Activated CD8-positive, alpha-beta T cell treated with anti-CD3 and anti-CD28 coated beads for 36 hours (primary cell): ENCODE measurements at regions not wholly inside any gene's neighbourhood (a gene's known extent, or its start where the extent isn't known, plus 50 kb on each side); places are given as distances from the start of the nearest gene placed in this dataset.

ENCODE experiments used
- ATAC-seq: fragments of 200-7000 bp; cut with Tn5 transposase; one replicate; pipeline ENCODE4 v1.10.0; 2021; ENCODE audit warnings: mild to moderate bottlenecking, moderate library complexity
- CTCF ChIA-PET: fragments of 350-600 bp; sonication (Branson Sonifier 250); formaldehyde crosslinking; loops from one replicate; lab custom pipeline; 2021; ENCODE audit warnings: antibody characterized with exemption; lab: Charles Lee
- POLR2A ChIA-PET: fragments of 350-600 bp; sonication (Branson Sonifier 250); formaldehyde crosslinking; loops from one replicate; lab custom pipeline; 2021; ENCODE audit warnings: antibody characterized with exemption; lab: Charles Lee
- DNase-seq: peaks from one replicate; pipeline ENCODE4 v3.0.0-alpha.2; 2020
- H3K27ac Mint-ChIP-seq: one replicate; pipeline ENCODE4 v1.8.0; 2021; ENCODE audit warnings: mild to moderate bottlenecking, mixed read lengths
- H3K27me3 Mint-ChIP-seq: one replicate; pipeline ENCODE4 v1.8.0; 2021; ENCODE audit warnings: mixed read lengths
- H3K36me3 Mint-ChIP-seq: one replicate; pipeline ENCODE4 v1.8.0; 2021; ENCODE audit warnings: low read depth, mixed read lengths
- H3K4me1 Mint-ChIP-seq: one replicate; pipeline ENCODE4 v1.8.0; 2021; ENCODE audit warnings: low read depth, mixed read lengths
- H3K4me3 Mint-ChIP-seq: one replicate; pipeline ENCODE4 v1.8.0; 2021; ENCODE audit warnings: mild to moderate bottlenecking, moderate library complexity, mixed read lengths
- H3K9me3 Mint-ChIP-seq: one replicate; pipeline ENCODE4 v1.8.0; 2021; ENCODE audit warnings: mixed read lengths
- intact Hi-C: fragments of 100-400 bp; cut with micrococcal nuclease; formaldehyde crosslinking; loops from one replicate; pipeline ENCODE4 v1.10.0; 2022
- TF ChIP-seq, protein P1 (sequence below): fragments of 200-600 bp; IDR thresholded peaks from one replicate; pipeline ENCODE4 v1.8.0; 2022; ENCODE audit warnings: antibody characterized with exemption, mild to moderate bottlenecking

DNA sequence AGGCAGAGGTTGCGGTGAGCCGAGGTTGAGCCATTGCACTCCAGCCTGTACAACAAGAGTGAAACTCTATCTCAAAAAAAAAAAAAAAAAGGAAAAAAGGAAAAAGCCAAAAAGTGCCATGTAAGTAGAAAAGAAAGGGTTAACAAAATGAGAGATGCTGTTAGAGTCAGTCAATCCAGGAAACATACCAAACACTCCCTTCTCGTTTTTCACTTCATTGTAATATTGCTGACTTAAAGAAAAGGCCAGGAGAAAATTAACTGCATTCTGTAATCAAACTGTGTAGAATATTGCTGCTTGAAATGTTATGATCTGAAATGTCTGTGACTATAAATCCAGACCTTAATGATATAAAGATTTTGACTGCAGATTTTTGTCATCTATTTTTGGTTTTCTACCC, 379.1 kb downstream of the ENC1 start:
- H3K4me3 Mint-ChIP-seq = no peak overlapping the region
- DNase-seq = no peak
- no peaks in the 10 kb centered on the region for H3K27me3 Mint-ChIP-seq
- no peaks in the 10 kb centered on the region for H3K36me3 Mint-ChIP-seq
- POLR2A ChIA-PET = no interaction called here
- TF ChIP-seq, protein P1, sequence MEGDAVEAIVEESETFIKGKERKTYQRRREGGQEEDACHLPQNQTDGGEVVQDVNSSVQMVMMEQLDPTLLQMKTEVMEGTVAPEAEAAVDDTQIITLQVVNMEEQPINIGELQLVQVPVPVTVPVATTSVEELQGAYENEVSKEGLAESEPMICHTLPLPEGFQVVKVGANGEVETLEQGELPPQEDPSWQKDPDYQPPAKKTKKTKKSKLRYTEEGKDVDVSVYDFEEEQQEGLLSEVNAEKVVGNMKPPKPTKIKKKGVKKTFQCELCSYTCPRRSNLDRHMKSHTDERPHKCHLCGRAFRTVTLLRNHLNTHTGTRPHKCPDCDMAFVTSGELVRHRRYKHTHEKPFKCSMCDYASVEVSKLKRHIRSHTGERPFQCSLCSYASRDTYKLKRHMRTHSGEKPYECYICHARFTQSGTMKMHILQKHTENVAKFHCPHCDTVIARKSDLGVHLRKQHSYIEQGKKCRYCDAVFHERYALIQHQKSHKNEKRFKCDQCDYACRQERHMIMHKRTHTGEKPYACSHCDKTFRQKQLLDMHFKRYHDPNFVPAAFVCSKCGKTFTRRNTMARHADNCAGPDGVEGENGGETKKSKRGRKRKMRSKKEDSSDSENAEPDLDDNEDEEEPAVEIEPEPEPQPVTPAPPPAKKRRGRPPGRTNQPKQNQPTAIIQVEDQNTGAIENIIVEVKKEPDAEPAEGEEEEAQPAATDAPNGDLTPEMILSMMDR = no peak
- no peaks in the 10 kb centered on the region for H3K9me3 Mint-ChIP-seq
- H3K4me1 Mint-ChIP-seq = no peaks in the 10 kb centered on the region
- H3K27ac Mint-ChIP-seq = no peak overlapping the region
- CTCF ChIA-PET = no interaction called here
- no peak for ATAC-seq
- intact Hi-C loops = no loop called here

DNA sequence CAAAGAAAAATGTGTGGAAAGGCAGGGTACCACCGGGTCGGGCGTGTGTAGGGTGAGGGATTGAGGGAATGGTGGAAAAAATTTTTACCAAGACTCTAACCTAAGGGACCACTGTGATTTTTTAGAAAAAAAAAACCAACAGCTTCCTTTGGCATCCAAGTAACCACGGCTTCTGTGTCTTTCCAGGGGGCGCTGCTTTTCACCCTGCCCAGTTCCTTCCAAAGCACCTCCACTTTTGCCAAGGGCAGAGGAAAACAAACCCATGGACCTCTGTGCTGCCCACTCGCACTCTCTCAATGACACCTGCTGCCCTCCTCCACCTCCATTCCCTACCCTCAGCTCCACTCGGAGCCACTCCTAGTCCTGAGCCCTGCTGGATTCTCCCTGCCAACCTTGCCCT, 381.0 kb downstream of the ENC1 start:
- no peaks in the 10 kb centered on the region for H3K4me1 Mint-ChIP-seq
- no peaks in the 10 kb centered on the region for H3K9me3 Mint-ChIP-seq
- no peaks in the 10 kb centered on the region for H3K27me3 Mint-ChIP-seq
- H3K4me3 Mint-ChIP-seq = no peak overlapping the region
- POLR2A ChIA-PET = no interaction called here
- intact Hi-C loops = no loop called here
- DNase-seq (no peak), ATAC-seq (no peak)
- H3K36me3 Mint-ChIP-seq = no peaks in the 10 kb centered on the region
- TF ChIP-seq, protein P1 = no peak
- CTCF ChIA-PET = no interaction called here
- no peak overlapping the region for H3K27ac Mint-ChIP-seq

DNA sequence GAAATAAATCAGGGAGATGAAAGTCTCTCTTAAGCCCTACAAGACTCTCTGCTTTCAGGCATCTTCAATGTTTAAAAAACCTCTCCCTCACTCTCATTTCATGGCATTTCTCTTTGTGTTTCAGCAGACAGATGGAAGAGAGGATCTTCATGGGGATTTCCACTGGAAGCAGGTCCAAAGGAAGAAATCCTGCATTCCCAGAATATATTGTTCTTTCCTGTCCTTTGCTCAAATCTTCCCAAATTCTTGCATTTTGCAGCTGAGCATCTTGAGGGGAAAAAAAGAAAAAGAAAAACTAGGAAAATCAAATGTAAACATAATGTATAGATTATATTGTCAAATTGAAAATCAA, 382.2 kb downstream of the ENC1 start:
- Mint-ChIP-seq H3K27me3 (peaks cover 4% of the 10 kb centered on the region), H3K36me3 (no peaks in the 10 kb centered on the region), H3K4me3 (no peak overlapping the region), H3K27ac (no peak overlapping the region), H3K4me1 (no peaks in the 10 kb centered on the region), H3K9me3 (no peaks in the 10 kb centered on the region)
- ATAC-seq (no peak), DNase-seq (no peak)
- intact Hi-C loops = no loop called here
- ChIA-PET POLR2A (no interaction called here), CTCF (interaction anchor here (1.9 kb wide), 1 partner anchor 8 kb away, joined by 5 read pairs; no protein-coding TSS in a partner anchor)
- TF ChIP-seq, protein P1 = no peak

DNA sequence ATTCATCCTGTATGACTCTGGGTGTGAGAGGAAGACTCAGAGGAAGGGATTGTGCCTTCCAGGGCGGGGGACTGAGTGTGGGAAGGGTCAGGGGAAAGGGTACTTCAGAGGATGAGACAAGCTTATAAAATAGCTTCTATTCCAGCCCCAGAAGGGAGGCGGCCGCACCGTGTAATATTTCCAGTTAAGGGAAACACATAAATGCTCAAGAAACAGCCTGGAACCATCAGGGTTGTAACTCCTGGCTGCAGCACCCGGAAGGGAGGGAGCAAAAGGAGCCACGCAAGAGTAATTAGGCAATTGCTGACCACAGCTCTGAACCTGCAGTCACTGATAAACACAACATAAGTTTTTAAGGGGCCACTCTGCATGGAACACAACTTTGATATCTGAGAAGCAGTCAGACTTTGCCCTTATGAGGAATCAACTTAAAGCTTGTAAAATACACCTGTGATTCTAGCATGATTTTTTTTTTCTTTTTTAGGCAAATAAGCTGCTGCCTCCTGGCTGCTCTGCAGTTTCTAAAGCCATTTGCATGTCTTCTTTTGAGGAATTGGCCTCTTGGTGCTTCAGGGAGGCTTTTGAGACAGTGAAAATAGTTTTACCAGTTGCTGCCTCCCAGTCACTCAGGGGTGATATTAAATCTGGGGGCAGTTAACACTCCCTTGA, 382.7 kb downstream of the ENC1 start:
- H3K9me3 Mint-ChIP-seq = no peaks in the 10 kb centered on the region
- no peak for DNase-seq
- no peak for ATAC-seq
- TF ChIP-seq, protein P1 = no peak
- no peak overlapping the region for H3K4me3 Mint-ChIP-seq
- H3K27me3 Mint-ChIP-seq = peaks cover 6% of the 10 kb centered on the region
- no peaks in the 10 kb centered on the region for H3K36me3 Mint-ChIP-seq
- intact Hi-C loops = no loop called here
- no peaks in the 10 kb centered on the region for H3K4me1 Mint-ChIP-seq
- ChIA-PET POLR2A (no interaction called here), CTCF (interaction anchor here (1.9 kb wide), 1 partner anchor 9 kb away, joined by 5 read pairs; no protein-coding TSS in a partner anchor)
- no peak overlapping the region for H3K27ac Mint-ChIP-seq

DNA sequence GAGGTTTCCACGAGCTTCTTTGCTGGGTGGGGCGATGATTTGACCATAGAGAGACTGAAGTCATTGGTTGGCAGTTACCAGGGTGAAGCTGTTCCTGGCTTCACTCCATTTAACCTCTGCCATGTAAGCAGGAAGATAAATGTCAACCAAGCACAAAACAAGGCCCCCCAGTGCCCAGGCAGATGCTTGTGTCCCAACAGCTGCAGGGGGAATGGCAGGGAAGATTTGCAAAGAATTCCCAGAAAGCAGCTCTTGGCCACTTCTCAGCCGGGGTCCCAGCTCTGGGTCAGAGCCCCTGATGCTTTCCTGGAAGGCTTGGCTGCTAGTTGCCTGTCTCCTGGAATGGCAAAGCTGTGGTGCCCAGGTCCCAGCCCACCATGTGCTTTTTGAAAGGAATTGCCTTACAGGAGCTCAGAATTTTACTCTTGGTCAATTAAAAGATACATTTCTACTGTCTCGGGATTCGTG, 383.4 kb downstream of the ENC1 start:
- Mint-ChIP-seq H3K27me3 (peaks cover 7% of the 10 kb centered on the region), H3K4me3 (no peak overlapping the region), H3K27ac (no peak overlapping the region), H3K4me1 (no peaks in the 10 kb centered on the region), H3K9me3 (no peaks in the 10 kb centered on the region), H3K36me3 (no peaks in the 10 kb centered on the region)
- TF ChIP-seq, protein P1 = no peak
- ATAC-seq (no peak), DNase-seq (no peak)
- ChIA-PET POLR2A (no interaction called here), CTCF (interaction anchor here (1.9 kb wide), 1 partner anchor 10 kb away, joined by 5 read pairs; no protein-coding TSS in a partner anchor)
- intact Hi-C loops = no loop called here
